Left kidney (tissue), 1 donor: ENCODE measurements at regions not wholly inside any gene's neighbourhood (a gene's known extent, or its start where the extent isn't known, plus 50 kb on each side); places are given as distances from the start of the nearest gene placed in this dataset.

Experiments
- DNase-seq: peaks from one replicate; pipeline ENCODE4 v3.0.0-alpha.2; 2013

DNA sequence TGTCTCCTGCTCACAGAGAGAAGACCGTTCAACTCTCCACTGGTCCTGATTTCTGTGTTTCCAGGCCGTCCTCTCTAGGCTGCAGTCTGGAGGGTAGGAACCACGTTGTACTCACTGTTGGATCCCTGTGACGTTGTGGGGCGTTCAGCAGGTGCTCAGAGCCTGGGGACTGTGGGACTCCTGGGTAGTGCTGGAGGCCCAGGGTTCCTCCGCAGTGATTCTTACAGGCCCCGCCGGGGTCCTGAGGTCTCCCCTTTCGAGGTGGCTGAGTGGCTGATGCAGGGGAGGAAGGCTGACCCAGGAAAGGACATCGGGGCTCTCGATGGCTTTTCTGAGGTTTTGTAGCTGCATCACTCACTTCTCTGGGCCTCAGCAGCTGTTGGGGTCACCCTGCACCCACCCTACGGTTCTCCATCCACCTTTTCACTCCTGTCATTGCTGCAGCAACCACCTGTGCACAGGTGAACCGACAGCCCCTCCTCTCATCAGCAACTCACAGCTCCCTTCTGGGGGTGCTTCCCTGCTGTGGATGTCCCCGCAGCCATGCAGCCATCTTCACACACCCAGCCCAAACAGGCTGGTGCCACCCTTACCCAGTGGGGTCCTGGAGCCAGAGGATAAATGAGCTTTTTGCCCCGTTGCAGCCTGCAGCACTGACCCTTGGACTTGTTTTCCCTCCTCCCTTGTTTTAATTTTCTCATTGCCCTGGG is 169.6 kb upstream of the HDAC4 start:
- no peak for DNase-seq

DNA sequence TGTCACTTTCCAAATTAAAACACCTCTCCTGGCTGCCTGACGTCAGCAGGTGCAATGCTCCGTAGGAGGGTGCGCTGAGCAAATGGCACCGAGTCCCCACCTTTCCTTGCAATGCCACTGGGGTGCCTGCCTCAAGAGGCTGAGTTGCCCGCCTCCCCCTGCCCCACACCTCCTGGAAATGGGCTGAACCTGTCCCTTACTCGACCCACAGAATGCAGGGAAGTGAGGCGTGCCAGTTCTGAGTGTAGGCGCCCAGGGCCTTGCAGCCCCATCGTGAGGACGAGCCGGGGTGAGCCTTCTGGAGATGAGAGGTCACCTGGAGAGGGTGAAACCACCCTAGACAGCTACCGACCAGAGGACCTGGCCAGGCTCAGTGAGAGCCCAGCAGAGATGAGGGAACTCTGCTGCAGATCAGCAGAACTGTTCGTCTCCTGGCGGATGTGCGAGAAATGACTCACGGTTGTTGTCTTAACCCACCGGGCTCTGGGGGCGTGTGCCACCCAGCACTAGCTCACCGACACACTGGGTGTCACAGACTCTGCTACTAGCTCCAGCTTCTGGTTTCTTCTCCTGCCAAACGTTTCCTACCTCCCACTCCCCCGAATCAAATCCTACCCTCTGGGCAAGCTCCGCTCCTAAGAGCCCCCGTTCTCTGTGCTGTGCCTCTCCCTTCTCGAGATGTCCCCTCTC is 168.7 kb upstream of the HDAC4 start:
- DNase-seq, result no peak

- no peak for DNase-seq
Measured at GRCh38 chr2:239568601-239569000, 167.8 kb upstream of the HDAC4 start.

GRCh38 chr2:239567786-239568185 is 167.0 kb upstream of the HDAC4 start:
- DNase-seq, result no peak

DNA sequence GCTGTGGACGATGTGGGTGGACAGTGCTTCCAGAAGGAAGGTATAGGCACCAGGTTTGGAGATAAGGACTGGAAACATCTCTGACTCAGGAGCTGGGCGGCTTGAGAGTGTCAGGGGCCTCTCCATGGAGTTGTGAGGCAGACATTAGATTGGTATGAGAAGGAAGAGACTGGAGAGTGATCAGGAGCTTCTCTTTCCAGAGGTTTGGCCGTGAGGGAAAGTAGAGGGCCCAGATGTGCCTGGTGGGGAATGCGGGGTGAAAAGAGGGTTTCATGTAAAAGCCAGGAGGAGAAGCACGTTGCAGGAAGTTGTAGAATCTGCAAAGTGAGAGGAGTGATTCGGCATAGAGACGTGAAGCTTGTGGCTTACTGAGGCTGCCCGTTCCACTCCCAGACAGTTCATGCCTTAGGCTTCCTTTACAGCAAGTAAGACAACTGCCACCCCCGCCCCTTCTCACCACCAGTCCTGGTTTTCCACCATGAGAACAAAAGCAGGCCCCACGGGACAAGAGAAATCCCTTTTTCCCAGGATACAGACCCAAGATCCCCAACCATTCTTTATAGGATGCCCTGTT is 166.3 kb upstream of the HDAC4 start:
- no peak for DNase-seq

DNA sequence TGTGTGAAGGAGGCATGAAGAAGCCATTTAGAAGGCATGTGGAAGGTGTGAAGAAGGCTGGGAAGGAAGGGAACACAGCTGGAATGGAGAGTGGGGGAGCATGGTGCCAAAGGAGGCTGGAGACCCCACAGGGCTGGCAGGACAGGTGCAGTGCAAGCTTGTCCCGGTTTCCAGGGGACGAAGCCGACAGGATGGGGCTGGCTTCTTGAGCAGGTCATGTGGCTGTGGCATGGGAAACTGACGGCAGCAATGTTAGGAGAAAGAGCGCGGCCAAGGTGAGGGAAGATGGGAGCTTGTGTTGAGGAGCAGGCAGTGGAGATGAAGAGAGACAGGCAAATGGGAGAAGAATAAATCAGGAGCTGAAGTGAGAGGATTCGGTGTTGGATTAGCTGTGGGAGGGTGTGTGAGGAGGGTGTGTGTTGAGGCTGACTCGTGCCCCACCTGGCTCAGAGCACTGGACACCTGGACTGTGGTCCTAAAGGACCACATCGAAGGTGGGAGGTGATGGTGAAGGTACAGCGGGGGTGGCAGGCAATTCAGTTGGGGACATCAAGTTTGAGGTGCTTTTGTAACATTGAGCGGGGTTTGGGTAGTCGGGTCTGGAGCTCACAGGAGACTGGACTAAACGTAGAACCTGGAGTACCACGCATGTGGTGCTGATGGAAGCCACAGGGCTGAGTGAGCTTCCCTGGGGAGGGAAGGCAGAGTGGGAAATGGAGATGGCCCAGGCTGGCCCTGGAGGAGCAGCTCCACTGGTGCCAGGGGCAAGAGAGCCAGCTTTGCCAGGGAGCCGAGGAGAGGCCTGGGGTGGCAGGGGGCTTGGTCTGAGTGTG is 165.6 kb upstream of the HDAC4 start:
- DNase-seq, result no peak

GRCh38 chr2:239564587-239564986 is 163.8 kb upstream of the HDAC4 start:
- no peak for DNase-seq

DNA sequence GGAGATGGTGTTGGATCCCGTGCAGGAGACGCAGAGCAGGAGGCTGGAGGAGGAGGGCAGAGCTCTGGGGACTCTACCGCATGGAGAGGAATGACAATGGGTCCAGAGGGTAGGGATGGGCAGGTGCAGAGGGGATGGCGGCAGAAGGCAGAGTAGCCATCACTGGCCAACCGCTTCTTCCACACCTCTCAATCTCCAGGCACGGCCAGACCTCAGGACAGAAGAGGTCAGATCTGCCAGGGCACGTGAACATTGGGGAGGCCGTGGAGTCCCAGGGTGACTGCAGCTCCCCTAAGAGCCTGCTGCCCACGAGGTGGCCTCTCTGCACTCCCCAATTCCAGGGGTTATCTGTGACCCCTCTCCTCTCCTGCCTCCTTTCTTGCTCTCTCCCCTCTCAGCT is 162.7 kb upstream of the HDAC4 start:
- DNase-seq, result no peak

- no peak for DNase-seq
Measured at GRCh38 chr2:239561446-239562001, 160.7 kb upstream of the HDAC4 start.

- DNase-seq, result no peak
Measured at GRCh38 chr2:239559417-239560261, 158.8 kb upstream of the HDAC4 start.

DNA sequence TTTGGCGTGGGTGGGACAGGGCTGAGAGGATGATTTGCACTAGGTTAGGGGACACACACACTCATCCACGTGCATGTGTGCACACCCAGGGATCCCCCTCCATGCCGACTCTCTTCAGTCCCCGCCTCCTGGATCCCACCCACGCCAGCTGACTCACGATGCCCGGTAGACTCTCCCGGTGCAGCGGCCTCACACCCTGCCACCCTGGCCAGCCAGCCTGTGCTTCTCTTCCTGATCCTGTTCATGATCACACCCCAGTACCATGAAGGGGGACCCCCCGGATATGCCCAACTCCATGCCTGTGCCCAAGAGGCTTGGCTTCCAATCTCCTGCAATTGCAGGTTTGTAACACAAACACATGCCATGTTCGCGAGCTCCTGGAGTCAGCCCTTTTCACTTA is 157.8 kb upstream of the HDAC4 start:
- no peak for DNase-seq

GRCh38 chr2:239557516-239557915 is 156.7 kb upstream of the HDAC4 start:
- no peak for DNase-seq

GRCh38 chr2:239555571-239555905 is 154.7 kb upstream of the HDAC4 start:
- DNase-seq, result no peak

DNA sequence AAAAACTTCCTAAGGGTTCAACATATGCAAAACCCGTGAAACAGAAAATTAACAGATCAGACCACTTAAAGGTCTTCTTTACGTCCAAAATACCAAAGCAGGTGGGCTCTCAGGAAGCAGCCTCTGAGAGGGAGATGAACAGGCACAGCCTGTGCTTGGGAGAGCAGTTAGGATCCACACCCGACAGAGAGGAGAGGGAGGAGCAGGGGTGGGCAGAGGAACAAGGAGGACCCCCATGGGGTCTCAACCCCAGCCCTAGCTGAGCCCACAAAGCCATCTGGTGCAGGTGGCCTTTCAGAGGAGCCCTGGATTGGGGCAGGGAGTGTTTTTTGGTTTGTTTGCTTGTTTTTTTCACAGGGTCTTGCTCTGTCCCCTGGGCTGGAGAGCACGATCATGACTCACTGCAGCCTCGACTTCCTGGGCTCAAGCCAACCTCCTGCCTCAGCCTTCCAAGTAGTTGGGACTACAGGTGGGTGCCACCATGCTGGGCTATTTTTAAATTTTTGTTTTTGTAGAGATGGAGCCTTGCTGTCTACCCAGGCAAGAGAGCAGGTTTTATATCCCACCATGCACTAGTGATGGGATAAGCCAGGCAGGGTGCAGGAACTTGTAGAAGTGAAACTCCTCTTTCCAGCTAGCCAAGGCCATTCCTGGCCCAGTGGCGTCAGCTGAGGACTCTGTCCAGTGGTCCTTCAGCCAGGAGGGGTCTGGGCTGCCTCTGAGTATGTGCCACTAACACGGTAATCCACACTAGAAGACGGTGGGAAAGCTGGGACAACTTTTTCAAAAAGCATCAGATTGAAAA is 154.1 kb upstream of the HDAC4 start:
- no peak for DNase-seq

DNA sequence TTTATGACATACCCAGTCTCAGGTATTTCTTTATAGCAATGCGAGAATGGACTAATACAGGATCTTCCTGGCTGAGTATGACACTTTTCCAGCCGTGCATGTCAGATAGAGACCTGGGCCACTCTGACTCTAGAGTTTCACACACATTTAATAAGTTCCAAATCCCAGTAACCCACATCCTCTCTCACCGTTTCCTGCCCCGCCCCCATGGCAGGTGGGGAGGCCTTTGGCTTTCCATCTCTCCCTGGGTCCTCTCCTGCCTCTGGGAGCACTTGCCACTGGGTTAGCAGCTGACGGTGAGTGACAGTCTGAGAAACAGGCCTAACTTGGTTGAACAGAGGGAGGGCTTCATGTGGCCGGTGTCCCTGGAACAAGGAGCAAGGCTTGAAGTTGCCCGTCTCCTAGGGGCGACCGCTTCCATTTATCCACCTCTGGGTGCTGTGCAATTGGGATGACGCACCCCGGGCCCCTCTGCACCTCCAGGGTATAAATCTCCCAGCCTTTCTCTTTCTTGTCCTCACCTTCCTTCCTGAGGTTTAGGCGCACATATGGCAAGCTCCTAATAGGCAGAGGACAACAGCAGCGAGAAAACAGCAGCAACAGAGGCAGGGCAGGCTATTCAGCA is 152.7 kb upstream of the HDAC4 start:
- no peak for DNase-seq

DNA sequence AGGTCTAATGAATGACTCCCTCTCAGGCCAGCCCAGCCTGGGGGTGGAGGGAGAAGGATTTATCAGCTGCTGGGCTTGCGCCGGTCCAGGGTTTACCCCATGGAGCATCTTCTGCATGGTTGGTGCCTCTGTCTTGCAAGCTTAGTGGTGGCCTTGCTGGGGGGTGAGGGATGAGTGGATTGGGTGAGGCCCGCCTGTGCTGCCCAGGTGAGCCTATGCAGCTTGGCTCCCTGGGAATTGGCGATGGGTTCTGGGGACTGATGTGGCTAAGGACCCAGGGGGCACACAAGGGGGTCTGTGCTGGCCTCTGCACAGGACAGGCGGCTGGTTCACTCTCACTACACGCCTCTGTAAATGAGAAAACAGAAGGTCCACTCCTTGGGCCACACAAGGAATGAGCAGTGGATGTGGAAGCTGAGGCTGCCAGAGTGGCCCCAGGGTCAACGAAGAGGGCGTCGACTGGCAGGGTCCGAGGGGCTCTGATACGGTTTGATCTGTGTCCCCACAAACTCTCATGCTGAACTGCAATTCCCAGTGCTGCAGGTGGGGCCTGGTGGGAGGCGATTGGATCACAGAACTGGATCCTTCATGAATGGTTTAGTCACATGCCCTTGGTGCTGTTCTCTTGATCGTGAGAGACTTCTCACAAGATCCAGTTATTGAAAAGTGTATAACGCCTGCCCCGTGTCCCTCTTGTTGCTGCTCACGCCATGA is 151.6 kb upstream of the HDAC4 start:
- no peak for DNase-seq

GRCh38 chr2:239551206-239551605 is 150.4 kb upstream of the HDAC4 start:
- no peak for DNase-seq

DNA sequence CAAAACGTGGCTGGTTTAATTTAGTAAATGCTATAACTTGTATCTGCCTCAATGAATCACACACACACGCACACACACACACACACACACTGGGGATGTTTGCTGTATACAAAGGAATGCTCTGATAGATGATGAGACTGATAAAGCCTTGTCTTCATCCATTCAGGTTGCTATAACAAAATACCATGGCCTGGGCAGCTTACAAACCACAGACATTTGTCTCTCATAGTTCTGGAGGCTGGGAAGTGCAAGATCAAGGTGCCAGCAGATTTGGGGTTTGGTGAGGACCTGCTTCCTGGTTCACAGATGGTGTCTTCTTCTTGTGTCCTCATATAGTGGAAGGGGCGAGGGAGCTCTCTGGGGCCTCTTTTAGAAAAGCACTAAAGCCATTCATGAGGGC is 149.5 kb upstream of the HDAC4 start:
- DNase-seq, result no peak

DNA sequence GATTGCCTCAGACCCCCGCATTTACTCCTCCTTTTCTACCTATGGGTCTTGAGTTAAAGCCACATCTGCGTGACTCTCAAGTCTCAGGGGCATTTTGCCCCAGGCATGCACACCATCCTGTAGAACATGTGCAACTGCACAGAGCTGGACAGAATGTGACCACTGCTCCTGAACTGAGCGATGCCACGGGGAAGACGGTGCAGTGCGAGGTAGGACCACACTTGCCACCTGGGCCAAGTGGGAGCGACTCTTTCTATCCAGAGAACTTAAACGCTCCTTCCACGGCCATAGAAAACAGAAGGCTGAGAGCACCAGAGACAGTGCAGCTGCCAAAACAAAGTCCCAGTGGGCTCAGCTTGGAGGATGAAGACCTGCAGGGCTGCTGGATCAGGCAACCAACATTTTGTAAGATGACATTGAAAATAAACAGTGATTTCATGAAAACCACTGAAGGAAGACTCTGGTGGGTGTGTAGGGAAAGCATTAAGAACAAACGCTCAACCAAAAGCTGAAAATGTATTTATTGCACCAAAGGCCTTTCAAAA is 149.0 kb upstream of the HDAC4 start:
- no peak for DNase-seq
